Caco-2 (cell line): ENCODE measurements at regions not wholly inside any gene's neighbourhood (a gene's known extent, or its start where the extent isn't known, plus 50 kb on each side); places are given as distances from the start of the nearest gene placed in this dataset.
"Not testable (repeated sequence)": the region's sequence is repeated elsewhere in the genome, so short reads cannot be mapped to it uniquely, and the experiment has no call there.

Experiments
- BruUV-seq: library from RNA; stranded (reverse); fragments of 400-500 nt; replicated peaks from 2 replicates; lab custom pipeline; 2021; lab: Mats Ljungman, UMichigan
- CTCF ChIA-PET: fragments of 300-600 bp; sonication (Branson Sonifier 250); formaldehyde crosslinking; loops from one replicate; lab custom pipeline; 2022; ENCODE audit warnings: antibody characterized with exemption; lab: Charles Lee
- POLR2A ChIA-PET: fragments of 300-600 bp; sonication (Branson Sonifier 250); formaldehyde crosslinking; loops from one replicate; lab custom pipeline; 2022; ENCODE audit warnings: antibody characterized with exemption; lab: Charles Lee
- DNase-seq, 2 experiments: peaks; one replicate each; pipeline versions ENCODE4 v3.0.0 to v3.0.0-alpha.2; 2020 to 2022
- H3K27me3 ChIP-seq: replicated peaks from 2 replicates; pipeline ENCODE4 v1.6.0; 2011; ENCODE audit warnings: low read length; ENCODE audit not compliant: control insufficient read depth, insufficient read depth
- H3K36me3 ChIP-seq: 2 replicates; pipeline ENCODE4 v1.5.1; 2011; ENCODE audit warnings: low read length; ENCODE audit not compliant: control insufficient read depth, insufficient read depth
- H3K4me1 ChIP-seq: fragments of 250-450 bp; sonication (Bioruptor Pico); 2 replicates; pipeline ENCODE4 v1.5.1; 2020; ENCODE audit warnings: mild to moderate bottlenecking
- H3K4me3 ChIP-seq: 2 replicates; pipeline ENCODE4 v1.5.1; 2011; ENCODE audit warnings: low read depth, mild to moderate bottlenecking, control low read depth, low read length
- H3K9me3 ChIP-seq: fragments of 250-450 bp; sonication (Bioruptor Pico); 2 replicates; pipeline ENCODE4 v1.5.1; 2020; ENCODE audit warnings: mild to moderate bottlenecking, moderate library complexity
- H3K27ac Mint-ChIP-seq: one replicate; pipeline ENCODE4 v1.8.0; 2022; ENCODE audit warnings: mixed read lengths; ENCODE audit not compliant: unreplicated experiment
- H3K27me3 Mint-ChIP-seq: one replicate; pipeline ENCODE4 v1.8.0; 2022; ENCODE audit warnings: mixed read lengths; ENCODE audit not compliant: insufficient read depth, unreplicated experiment
- H3K36me3 Mint-ChIP-seq: one replicate; pipeline ENCODE4 v1.8.0; 2022; ENCODE audit warnings: mild to moderate bottlenecking, mixed read lengths; ENCODE audit not compliant: insufficient read depth, unreplicated experiment
- H3K4me1 Mint-ChIP-seq: one replicate; pipeline ENCODE4 v1.8.0; 2022; ENCODE audit warnings: low read depth, mixed read lengths; ENCODE audit not compliant: unreplicated experiment
- H3K4me3 Mint-ChIP-seq: one replicate; pipeline ENCODE4 v1.8.0; 2022; ENCODE audit warnings: mild to moderate bottlenecking, moderate library complexity, mixed read lengths; ENCODE audit not compliant: unreplicated experiment
- H3K9me3 Mint-ChIP-seq: one replicate; pipeline ENCODE4 v1.8.0; 2022; ENCODE audit warnings: mixed read lengths; ENCODE audit not compliant: unreplicated experiment
- intact Hi-C: fragments of 100-400 bp; cut with micrococcal nuclease; formaldehyde crosslinking; loops from one replicate; pipeline ENCODE4 v1.10.0; 2022; ENCODE audit not compliant: unreplicated experiment

DNA sequence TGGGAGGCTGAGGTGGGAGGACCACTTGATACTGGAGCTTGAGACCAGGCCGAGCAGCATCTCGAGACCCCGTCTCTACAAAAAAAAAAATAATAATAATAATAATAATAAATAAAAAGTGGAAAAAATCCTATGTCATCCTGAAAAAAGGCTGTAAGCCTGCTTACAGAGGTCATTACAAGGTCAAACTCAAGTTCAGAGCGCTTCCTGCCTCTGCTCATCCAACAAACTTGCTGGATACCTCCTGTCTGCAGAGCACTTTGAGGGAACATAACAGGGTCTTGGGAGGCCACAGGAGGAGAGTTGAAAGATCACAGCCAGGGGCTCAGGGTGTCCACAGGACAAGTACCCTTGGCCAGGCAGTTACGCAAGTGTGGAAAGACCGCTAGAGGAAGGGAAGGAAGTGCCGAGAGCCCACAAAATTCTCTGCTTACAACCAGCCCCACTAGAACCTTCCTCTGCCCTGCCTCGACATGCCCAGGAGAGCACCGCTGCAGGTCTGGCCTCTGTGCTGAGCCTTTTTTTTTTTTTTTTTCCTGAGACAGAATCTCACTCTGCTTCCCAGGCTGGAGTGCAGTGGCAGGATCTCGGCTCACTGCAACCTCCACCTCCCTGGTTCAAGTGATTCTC lies 92.5 kb downstream of the NSUN5 start:
- H3K4me3 ChIP-seq, DNase-seq, POLR2A ChIA-PET: not testable (repeated sequence)

DNA sequence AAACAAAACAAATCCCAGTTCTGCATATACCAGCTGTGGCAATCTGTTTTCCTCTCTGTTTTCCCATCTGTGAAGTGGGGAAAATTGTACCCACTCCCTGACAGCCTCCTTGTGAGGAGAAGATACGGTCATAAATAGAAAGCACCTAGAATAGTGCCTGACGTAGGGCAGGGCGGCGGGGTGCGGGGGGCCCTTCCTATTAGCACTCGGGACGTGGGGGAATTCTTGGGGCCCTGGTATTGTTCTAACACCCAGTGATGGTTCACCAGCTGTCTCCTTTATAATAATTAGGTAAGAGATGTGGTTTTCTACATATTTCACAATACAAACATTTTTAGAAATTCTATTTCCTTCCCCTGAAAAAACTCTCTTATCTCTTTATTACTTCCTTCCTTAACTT lies 93.4 kb downstream of the NSUN5 start:
- H3K9me3 Mint-ChIP-seq, H3K27ac Mint-ChIP-seq, H3K36me3 ChIP-seq, H3K4me3 ChIP-seq, POLR2A ChIA-PET, CTCF ChIA-PET, intact Hi-C loops, H3K27me3 ChIP-seq, H3K27me3 Mint-ChIP-seq, H3K4me3 Mint-ChIP-seq, DNase-seq, BruUV-seq, H3K4me1 ChIP-seq, H3K36me3 Mint-ChIP-seq, H3K4me1 Mint-ChIP-seq, H3K9me3 ChIP-seq: not testable (repeated sequence)

More for the DNA sequence above, 92.5 kb downstream of the NSUN5 start:
- H3K36me3 ChIP-seq, CTCF ChIA-PET, H3K4me1 Mint-ChIP-seq, H3K36me3 Mint-ChIP-seq, H3K9me3 ChIP-seq, BruUV-seq, H3K27me3 ChIP-seq, H3K27me3 Mint-ChIP-seq, H3K9me3 Mint-ChIP-seq, H3K27ac Mint-ChIP-seq, intact Hi-C loops, H3K4me1 ChIP-seq, H3K4me3 Mint-ChIP-seq: not testable (repeated sequence)

DNA sequence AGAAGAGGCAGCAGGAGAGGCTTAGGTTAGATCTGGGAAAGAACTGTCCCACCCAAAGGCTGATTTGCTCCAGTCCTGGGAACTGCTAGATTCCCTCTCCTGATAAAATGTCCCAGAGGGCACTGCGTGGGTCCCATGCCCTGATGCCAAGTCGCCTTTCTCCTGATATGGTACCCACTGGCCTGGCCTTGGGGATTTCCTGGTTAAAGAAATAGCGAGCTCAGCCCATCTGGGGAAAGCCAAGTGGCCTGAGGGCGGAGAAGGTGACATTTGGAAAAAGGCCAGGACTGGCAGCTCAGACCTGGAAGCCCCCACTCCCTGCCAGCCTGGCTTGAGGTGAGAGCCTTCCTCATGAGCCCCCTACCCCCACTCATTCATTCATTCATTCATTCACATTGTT lies 94.2 kb downstream of the NSUN5 start:
- H3K4me1 Mint-ChIP-seq, BruUV-seq, intact Hi-C loops, POLR2A ChIA-PET, H3K27me3 Mint-ChIP-seq, H3K9me3 Mint-ChIP-seq, H3K4me3 ChIP-seq, H3K36me3 Mint-ChIP-seq, CTCF ChIA-PET, H3K9me3 ChIP-seq, H3K4me1 ChIP-seq, H3K27ac Mint-ChIP-seq, H3K36me3 ChIP-seq, DNase-seq, H3K4me3 Mint-ChIP-seq, H3K27me3 ChIP-seq: not testable (repeated sequence)

DNA sequence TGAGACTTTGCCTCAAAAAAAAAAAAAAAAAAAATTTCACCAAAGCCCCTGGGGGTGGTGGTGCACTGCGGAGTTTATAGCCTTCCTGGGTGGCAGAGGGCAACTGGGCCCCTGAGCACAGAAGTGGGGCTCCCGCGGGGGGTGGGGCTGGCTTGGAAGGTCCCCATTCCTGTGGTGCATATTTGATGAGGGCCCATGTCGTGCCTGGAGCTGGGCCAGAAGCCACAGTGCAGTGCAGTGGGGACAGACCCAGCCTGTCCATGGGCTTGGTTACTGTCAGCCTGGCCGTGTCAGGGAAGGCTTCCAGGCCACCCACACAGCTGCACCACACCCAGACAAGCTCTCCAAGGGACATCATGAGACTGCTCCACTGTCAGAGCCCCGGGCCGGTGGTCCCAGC lies 95.5 kb downstream of the NSUN5 start:
- H3K9me3 ChIP-seq, H3K4me1 Mint-ChIP-seq, H3K4me1 ChIP-seq, H3K27ac Mint-ChIP-seq, intact Hi-C loops, POLR2A ChIA-PET, H3K36me3 Mint-ChIP-seq, H3K27me3 Mint-ChIP-seq, H3K4me3 Mint-ChIP-seq, H3K27me3 ChIP-seq, DNase-seq, H3K9me3 Mint-ChIP-seq, CTCF ChIA-PET, H3K4me3 ChIP-seq, BruUV-seq, H3K36me3 ChIP-seq: not testable (repeated sequence)

DNA sequence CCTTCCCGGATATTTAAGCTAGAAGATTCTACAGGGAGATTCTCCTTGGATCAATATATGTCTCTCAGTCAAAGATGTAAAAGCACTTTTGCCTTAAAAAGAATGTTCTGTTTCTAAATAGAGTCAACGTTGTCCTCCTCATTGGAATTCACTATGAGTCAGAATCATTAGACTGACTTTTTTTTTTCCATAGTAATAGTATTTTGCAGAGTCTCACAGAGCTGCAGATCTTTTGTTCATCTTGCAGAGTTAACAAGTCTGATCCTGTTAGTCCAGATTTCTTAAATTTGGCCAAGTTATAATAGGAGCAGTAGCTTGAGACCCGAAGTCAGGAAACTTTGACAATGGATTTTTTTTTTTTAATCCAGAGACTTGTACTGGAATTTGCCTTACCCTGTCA lies 103.0 kb downstream of the NSUN5 start:
- intact Hi-C loops, H3K4me3 ChIP-seq, BruUV-seq, POLR2A ChIA-PET, H3K4me3 Mint-ChIP-seq, H3K27me3 Mint-ChIP-seq, CTCF ChIA-PET, H3K27ac Mint-ChIP-seq, DNase-seq, H3K9me3 Mint-ChIP-seq, H3K36me3 ChIP-seq, H3K27me3 ChIP-seq, H3K4me1 Mint-ChIP-seq, H3K9me3 ChIP-seq, H3K4me1 ChIP-seq: not testable (repeated sequence)
- peaks cover 12% of the 10 kb centered on the region for H3K36me3 Mint-ChIP-seq

DNA sequence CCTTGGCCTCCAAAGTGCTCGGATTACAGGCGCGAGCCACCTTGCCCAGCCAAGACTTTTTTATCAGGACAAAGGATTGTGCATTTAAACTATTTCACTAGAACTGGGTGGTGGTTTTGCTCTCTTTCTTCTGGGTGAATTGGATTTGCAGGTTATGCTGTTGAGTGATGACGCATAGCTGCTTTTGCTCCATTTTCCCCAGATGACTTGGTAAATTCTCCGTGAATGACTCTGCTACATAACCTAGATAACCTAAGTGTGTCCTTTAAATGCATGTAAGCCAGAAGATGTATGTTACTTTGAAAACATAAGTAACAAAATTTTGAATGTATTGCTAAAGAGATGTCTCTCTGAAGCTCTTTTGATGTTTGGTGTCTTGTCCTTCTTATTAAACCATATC lies 103.7 kb downstream of the NSUN5 start:
- H3K27me3 ChIP-seq, H3K4me1 Mint-ChIP-seq, DNase-seq, CTCF ChIA-PET, H3K4me3 Mint-ChIP-seq, H3K27me3 Mint-ChIP-seq, H3K4me3 ChIP-seq, H3K27ac Mint-ChIP-seq, POLR2A ChIA-PET, BruUV-seq, intact Hi-C loops, H3K36me3 ChIP-seq, H3K4me1 ChIP-seq, H3K9me3 Mint-ChIP-seq, H3K9me3 ChIP-seq: not testable (repeated sequence)
- H3K36me3 Mint-ChIP-seq: peaks cover 12% of the 10 kb centered on the region

DNA sequence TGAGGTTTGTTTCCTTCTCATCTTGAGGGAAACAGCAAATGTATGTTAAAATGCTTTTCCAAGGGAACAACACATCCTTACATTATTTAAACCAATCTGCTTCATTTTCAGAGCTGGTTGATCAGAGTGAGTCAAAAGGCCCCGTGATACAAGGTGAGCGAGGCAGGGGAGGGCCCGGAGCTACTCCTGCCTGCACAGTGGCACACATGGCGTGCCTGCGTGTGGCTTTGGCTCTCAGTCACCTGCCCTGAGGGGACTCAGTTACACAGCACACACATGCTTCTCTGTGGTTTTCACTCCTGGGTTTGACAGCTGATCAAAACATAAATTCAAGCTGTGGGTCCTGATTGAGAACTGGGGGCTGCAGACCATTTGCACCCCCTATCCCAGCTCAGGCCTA lies 105.3 kb downstream of the NSUN5 start:
- not testable (repeated sequence) for DNase-seq, H3K4me3 Mint-ChIP-seq, H3K9me3 ChIP-seq

More for the DNA sequence above, 105.3 kb downstream of the NSUN5 start:
- H3K27ac Mint-ChIP-seq, H3K9me3 Mint-ChIP-seq, H3K27me3 ChIP-seq, H3K36me3 ChIP-seq, H3K4me3 ChIP-seq, H3K27me3 Mint-ChIP-seq, intact Hi-C loops, H3K4me1 ChIP-seq, POLR2A ChIA-PET, BruUV-seq, CTCF ChIA-PET, H3K4me1 Mint-ChIP-seq: not testable (repeated sequence)
- H3K36me3 Mint-ChIP-seq: peaks cover 12% of the 10 kb centered on the region
